ENCODE measurements at regions not wholly inside any gene's neighbourhood (a gene's known extent, or its start where the extent isn't known, plus 50 kb on each side); places are given as distances from the start of the nearest gene placed in this dataset.

DNA sequence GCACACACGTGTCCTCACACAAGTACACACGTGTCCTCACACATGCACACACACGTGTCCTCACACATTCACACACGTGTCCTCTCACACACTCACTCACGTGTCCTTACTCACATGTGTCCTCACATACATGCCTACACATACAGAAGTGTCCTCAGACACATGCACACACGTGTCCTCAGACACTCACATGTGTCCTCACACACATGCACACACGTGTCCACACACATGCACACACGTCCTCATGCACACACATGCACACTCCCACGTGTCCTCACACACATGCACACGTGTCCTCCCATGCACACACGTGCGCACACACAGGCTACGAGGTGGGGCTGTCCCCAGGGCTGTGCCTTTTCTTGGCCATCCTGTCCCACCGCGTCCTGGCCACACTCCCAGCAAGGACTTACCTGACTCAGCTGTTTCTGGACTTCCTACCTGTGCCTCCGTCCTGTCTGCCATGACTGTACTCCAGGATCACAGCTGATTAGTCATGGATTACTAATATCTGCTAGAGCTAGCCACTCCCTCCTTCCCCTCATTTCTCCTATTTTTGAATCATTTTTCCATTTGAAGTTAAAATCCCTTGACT, 990.2 kb downstream of the BRD1 start:
- H3K4me3 ChIP-seq (ENCODE audit: control insufficient read depth, low read depth, low read length), result no peak overlapping the region
- no peak for DNase-seq (ENCODE audit: low read depth)
- TF ChIP-seq CTCF (IDR thresholded peaks at IDR 0.05; ENCODE audit: control insufficient read depth, insufficient read depth, low read depth, low read length, missing control alignments), result no peak

GRCh38 chr22:48836673-48837340, 990.9 kb downstream of the BRD1 start:
- no peak for DNase-seq (ENCODE audit: low read depth)
- no peak for TF ChIP-seq CTCF (IDR thresholded peaks at IDR 0.05; ENCODE audit: control insufficient read depth, insufficient read depth, low read depth, low read length, missing control alignments)
- H3K4me3 ChIP-seq (ENCODE audit: control insufficient read depth, low read depth, low read length), result no peak overlapping the region

DNA sequence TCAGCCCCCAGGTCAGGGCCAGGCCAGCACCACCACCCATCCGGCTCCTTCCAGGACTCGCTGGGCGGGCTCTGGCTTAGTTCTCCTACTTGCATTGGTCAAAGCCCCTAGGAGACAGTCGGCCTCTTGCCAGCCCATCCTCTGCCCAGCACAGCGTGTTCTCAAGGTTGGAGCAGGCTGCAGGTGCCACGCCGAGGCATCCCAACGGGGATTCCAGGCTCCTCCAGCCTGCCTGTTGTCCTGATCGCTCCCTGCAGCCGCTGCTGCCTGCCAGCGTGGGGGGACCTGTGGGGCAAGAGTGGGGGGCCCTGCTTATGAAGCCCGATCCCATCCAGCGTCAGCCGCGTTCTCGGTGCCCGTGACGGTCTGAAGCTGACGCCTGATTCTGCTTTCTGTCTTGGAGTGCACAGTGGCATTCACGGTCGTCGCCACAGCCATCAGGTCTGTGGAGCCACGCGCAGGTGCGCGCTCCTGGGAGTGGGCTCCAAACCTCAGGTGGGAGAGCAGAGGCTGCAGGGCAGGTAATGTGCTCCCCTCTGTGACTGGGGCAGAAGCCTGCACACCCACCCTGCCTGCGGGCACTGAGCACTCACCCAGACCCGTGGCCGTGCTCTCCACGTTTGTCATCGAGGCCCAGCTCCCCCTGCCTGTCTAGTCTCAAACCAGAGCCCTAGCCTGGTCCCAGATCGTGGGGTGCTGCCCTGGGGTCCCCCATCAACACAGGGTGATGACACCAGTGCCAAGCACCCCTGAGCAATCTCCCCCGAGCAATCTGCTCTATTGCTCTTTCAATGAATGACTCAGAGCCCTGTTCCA, 991.6 kb downstream of the BRD1 start:
- no peak overlapping the region for H3K4me3 ChIP-seq (ENCODE audit: control insufficient read depth, low read depth, low read length)
- no peak for DNase-seq (ENCODE audit: low read depth)
- TF ChIP-seq CTCF (IDR thresholded peaks at IDR 0.05; ENCODE audit: control insufficient read depth, insufficient read depth, low read depth, low read length, missing control alignments), result no peak

DNA sequence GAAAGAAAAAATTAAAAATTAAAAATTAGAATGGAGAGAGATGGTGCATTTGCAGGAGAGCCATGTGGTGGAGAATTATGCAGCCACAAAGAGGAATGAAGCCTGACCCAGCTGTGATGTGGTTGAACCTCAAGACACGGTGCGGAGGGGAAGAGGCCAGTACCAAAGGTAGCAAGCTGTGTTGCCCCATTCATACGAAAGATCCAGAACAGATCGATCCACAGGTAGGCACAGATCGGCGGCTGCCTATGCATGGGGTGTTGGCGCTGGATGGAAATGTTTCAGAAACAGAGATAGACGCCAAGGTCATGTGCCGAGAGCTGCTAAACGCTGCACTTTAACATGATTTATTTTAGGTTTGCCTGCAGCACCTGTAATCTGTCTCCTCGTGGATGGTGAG, 992.3 kb downstream of the BRD1 start:
- DNase-seq (ENCODE audit: low read depth), result no peak
- H3K4me3 ChIP-seq (ENCODE audit: control insufficient read depth, low read depth, low read length), result no peak overlapping the region
- no peak for TF ChIP-seq CTCF (IDR thresholded peaks at IDR 0.05; ENCODE audit: control insufficient read depth, insufficient read depth, low read depth, low read length, missing control alignments)

DNA sequence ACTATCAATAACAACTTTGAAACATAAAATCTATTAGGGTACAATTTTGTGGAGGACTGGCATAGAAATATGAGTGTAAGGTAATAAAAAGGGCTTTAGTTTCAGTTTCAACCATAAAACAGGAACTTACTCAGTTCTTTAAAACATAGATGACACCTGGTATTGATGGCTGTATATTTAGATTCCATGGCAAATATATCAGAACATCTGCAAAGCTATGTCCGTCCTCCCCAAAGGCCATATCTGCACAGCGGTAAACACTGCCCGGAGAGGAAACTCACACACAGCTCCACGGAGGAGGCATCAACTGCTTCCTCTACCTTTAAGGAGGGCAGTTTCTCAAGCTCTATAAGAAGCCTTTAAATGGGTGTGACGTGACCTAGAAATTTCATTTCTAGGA, 993.3 kb downstream of the BRD1 start:
- DNase-seq (ENCODE audit: low read depth), result no peak
- no peak overlapping the region for H3K4me3 ChIP-seq (ENCODE audit: control insufficient read depth, low read depth, low read length)
- no peak for TF ChIP-seq CTCF (IDR thresholded peaks at IDR 0.05; ENCODE audit: control insufficient read depth, insufficient read depth, low read depth, low read length, missing control alignments)

DNA sequence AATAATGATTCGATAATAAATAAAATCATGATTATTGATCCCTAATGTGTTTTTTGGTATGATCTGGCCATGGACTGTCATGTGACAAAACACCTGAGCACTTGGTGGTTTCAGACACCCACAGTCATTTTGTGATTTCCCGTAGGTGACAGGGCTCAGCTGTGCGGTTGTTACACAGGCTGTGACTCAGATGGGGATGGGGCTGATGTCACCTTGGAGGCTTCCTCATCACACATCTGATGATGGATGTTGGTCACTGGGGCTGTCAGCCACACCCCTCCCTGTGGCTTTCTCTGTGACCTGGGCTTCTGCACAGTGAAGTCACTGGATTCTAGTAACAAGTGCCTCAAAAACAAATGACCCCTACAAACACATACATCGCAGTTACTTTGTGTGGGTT, 995.1 kb downstream of the BRD1 start:
- no peak for DNase-seq (ENCODE audit: low read depth)
- TF ChIP-seq CTCF (IDR thresholded peaks at IDR 0.05; ENCODE audit: control insufficient read depth, insufficient read depth, low read depth, low read length, missing control alignments), result no peak
- H3K4me3 ChIP-seq (ENCODE audit: control insufficient read depth, low read depth, low read length), result no peak overlapping the region

All from AG09309 (cell line).